Hepatocyte (in vitro differentiated cells): ENCODE measurements at regions not wholly inside any gene's neighbourhood (a gene's known extent, or its start where the extent isn't known, plus 50 kb on each side); places are given as distances from the start of the nearest gene placed in this dataset.

Experiments used
- CTCF ChIP-seq: fragments of 200-600 bp; sonication (generic); IDR thresholded peaks from 2 replicates; pipeline ENCODE4 v1.5.1; 2016; ENCODE audit warnings: antibody characterized with exemption, mild to moderate bottlenecking; ENCODE audit not compliant: poor library complexity
- EZH2 ChIP-seq: fragments of 200-600 bp; sonication (generic); IDR thresholded peaks from 2 replicates; pipeline ENCODE4 v1.6.1; 2016; ENCODE audit warnings: antibody characterized with exemption, mild to moderate bottlenecking, borderline replicate concordance
- EZH2phosphoT487 ChIP-seq: fragments of 200-600 bp; sonication (generic); IDR thresholded peaks from one replicate; pipeline ENCODE4 v1.6.1; 2018; ENCODE audit warnings: antibody characterized with exemption, mild to moderate bottlenecking, low read depth, moderate library complexity; ENCODE audit not compliant: unreplicated experiment, severe bottlenecking

GRCh38 chr2:234318361-234318760 is 178.5 kb downstream of the ARL4C start:
- TF ChIP-seq CTCF (no peak), EZH2 (no peak), EZH2phosphoT487 (no peak)
